Heart left ventricle (tissue), 16 donors: ENCODE measurements at regions not wholly inside any gene's neighbourhood (a gene's known extent, or its start where the extent isn't known, plus 50 kb on each side); places are given as distances from the start of the nearest gene placed in this dataset.

Source experiments
- ATAC-seq, 4 donors: fragments of 200-7000 bp; cut with Tn5 transposase; one replicate each; pipeline ENCODE4 v1.9.1; 2020 to 2022; ENCODE audit warnings: moderate library complexity in 4 of 4, mild to moderate bottlenecking in 3 of 4, moderate number of reproducible peaks in 1 of 4
- DNase-seq, 5 donors: peaks; one replicate each; pipeline ENCODE4 v3.0.0-alpha.2; 2020
- H3K27ac ChIP-seq, 12 donors: fragments of 200-600 bp; sonication (generic) in 4 of 12; one replicate each; pipeline versions ENCODE4 v1.5.0 to v1.8.0; 2016 to 2022; ENCODE audit warnings: mild to moderate bottlenecking in 2 of 12
- H3K27me3 ChIP-seq, 9 donors: fragments of 200-600 bp; sonication (generic) in 2 of 9; one replicate each; pipeline versions ENCODE4 v1.5.1 to v1.8.0; 2016 to 2022; ENCODE audit warnings: mild to moderate bottlenecking in 3 of 9
- H3K36me3 ChIP-seq, 9 donors: fragments of 200-600 bp; sonication (generic) in 2 of 9; one replicate each; pipeline versions ENCODE4 v1.5.0 to v1.8.0; 2018 to 2022; ENCODE audit warnings: mild to moderate bottlenecking in 2 of 9
- H3K4me1 ChIP-seq, 12 donors: fragments of 200-600 bp; sonication (generic) in 4 of 12; one replicate each; pipeline versions ENCODE4 v1.5.0 to v1.8.0; 2016 to 2022; ENCODE audit warnings: mild to moderate bottlenecking in 3 of 12
- H3K4me3 ChIP-seq, 12 donors: fragments of 200-600 bp; sonication (generic) in 4 of 12; one replicate each; pipeline versions ENCODE4 v1.5.0 to v1.8.0; 2017 to 2022; ENCODE audit warnings: mild to moderate bottlenecking in 9 of 12, moderate library complexity in 4 of 12
- H3K9me3 ChIP-seq, 12 donors: fragments of 200-600 bp; sonication (generic) in 4 of 12; one replicate each; pipeline versions ENCODE4 v1.5.0 to v1.8.0; 2016 to 2022; ENCODE audit warnings: mild to moderate bottlenecking in 1 of 12
- CTCF ChIP-seq, 12 donors: fragments of 200-600 bp; sonication (generic) in 4 of 12; IDR thresholded peaks; one replicate each; pipeline versions ENCODE4 v1.5.0 to v1.8.0; 2018 to 2022; ENCODE audit warnings: antibody characterized with exemption in 12 of 12, mild to moderate bottlenecking in 5 of 12
- POLR2A ChIP-seq, 2 donors: fragments of 450-650 bp; IDR thresholded peaks; one replicate each; pipeline ENCODE4 v1.6.1; 2017; ENCODE audit warnings: antibody characterized with exemption in 2 of 2, mild to moderate bottlenecking in 2 of 2, moderate library complexity in 2 of 2
- WGBS, 4 donors: extraction: QIAGEN DNeasy Blood & Tissue Kit in 2 of 4; methylation state at CpG; one replicate each; pipeline versions ENCODE4 v1.1.5 to v1.1.7; 2013 to 2018; 5-methylcytosine and 5-hydroxymethylcytosine counted together
- intact Hi-C, 10 donors: fragments of 100-400 bp; cut with DNase I; formaldehyde crosslinking; loops; one replicate each; pipeline versions ENCODE4 v1.11.1 to v1.14.2; 2022
- donor health status: ischemic (EF 13 %, LVEDD 7.1; RV severe dilation, severe dysfunction).
- donor health status: healthy with polysubstance abuse.
- donor health status: DM: no; HTN: yes; CAD: no.
- donor health status: DM: no; HTN: no; CAD: no.
- donor health status: ischemic (EF 25% LVEDD 6.9; RV normal size, moderate dysfunction).
- donor health status: ischemic (EF 25% LVEDD 5.7; RV mildly dilated, moderate dysfunction).
- donor health status: healthy.
- donor health status: DM: yes; HTN: yes; CAD: no.
- donor health status: ischemic (EF 35%, LVEDD 5.7; RV mildly dilated, moderate dysfunction).
- donor health status: nonischemic (EF 11% LVEDD 7.7; RV severe dilation, severe dysfunction).
- donor health status: DM: yes; HTN: yes; CAD: no.
- donor health status: PGD.
- donor health status: ischemic (EF 29% LVEDD 5.4; RV normal size, mild dysfunction).
- donor health status: nonischemic (EF 23%, LVEDD 6.1; RV moderate dilation, normal function).

GRCh38 chr3:74564560-74564959 lies 49.9 kb downstream of the CNTN3 start:
- Histone ChIP-seq H3K27ac (no peak overlapping the region), H3K4me3 (no peak overlapping the region), H3K4me1 (no peaks in the 10 kb centered on the region), H3K27me3 (no peaks in the 10 kb centered on the region), H3K9me3 (peaks cover 0 to 26% (median 0%) of the 10 kb centered on the region in 12 donors), H3K36me3 (no peaks in the 10 kb centered on the region)
- 82 to 96% (median 89%) methylated on average over 3 of the region's 3 CpGs for WGBS, 4 donors
- intact Hi-C loops, result no loop called here
- no peak for DNase-seq
- no peak for ATAC-seq
- no peak for TF ChIP-seq CTCF (IDR thresholded peaks at IDR 0.05)
- no peak for TF ChIP-seq POLR2A (IDR thresholded peaks at IDR 0.05)

- H3K4me3 ChIP-seq, result no peak overlapping the region
- H3K27ac ChIP-seq, result no peak overlapping the region
- intact Hi-C loops, result no loop called here
- H3K4me1 ChIP-seq, result no peaks in the 10 kb centered on the region
- ATAC-seq (no peak), DNase-seq (no peak)
- peaks cover 0 to 26% (median 2%) of the 10 kb centered on the region in 12 donors for H3K9me3 ChIP-seq
- H3K27me3 ChIP-seq, result no peaks in the 10 kb centered on the region
- WGBS, 4 donors, result 77 to 83% (median 78%) methylated on average over 8 of the region's 8 CpGs
- no peak for TF ChIP-seq POLR2A (IDR thresholded peaks at IDR 0.05)
- no peak for TF ChIP-seq CTCF (IDR thresholded peaks at IDR 0.05)
- no peaks in the 10 kb centered on the region for H3K36me3 ChIP-seq
Measured at GRCh38 chr3:74562558-74563269, 51.7 kb downstream of the CNTN3 start.

- DNase-seq (no peak), ATAC-seq (no peak)
- Histone ChIP-seq H3K27me3 (no peaks in the 10 kb centered on the region), H3K27ac (no peak overlapping the region), H3K4me3 (no peak overlapping the region), H3K9me3 (peaks cover 0 to 26% (median 5%) of the 10 kb centered on the region in 12 donors), H3K4me1 (no peaks in the 10 kb centered on the region), H3K36me3 (no peaks in the 10 kb centered on the region)
- intact Hi-C loops, result no loop called here
- TF ChIP-seq CTCF (IDR thresholded peaks at IDR 0.05) (no peak), POLR2A (IDR thresholded peaks at IDR 0.05) (no peak)
- 72 to 79% (median 75%) methylated on average over 2 of the region's 2 CpGs for WGBS, 4 donors
Measured at GRCh38 chr3:74561881-74562280, 52.6 kb downstream of the CNTN3 start.

GRCh38 chr3:74559261-74559660 lies 55.2 kb downstream of the CNTN3 start:
- peaks cover 0 to 21% (median 5%) of the 10 kb centered on the region in 12 donors for H3K9me3 ChIP-seq
- ATAC-seq (no peak), DNase-seq (no peak)
- H3K27ac ChIP-seq, result no peak overlapping the region
- H3K27me3 ChIP-seq, result no peaks in the 10 kb centered on the region
- H3K36me3 ChIP-seq, result no peaks in the 10 kb centered on the region
- no peaks in the 10 kb centered on the region for H3K4me1 ChIP-seq
- intact Hi-C loops, result no loop called here
- WGBS, 4 donors, result 53 to 66% (median 58%) methylated on average over 5 of the region's 5 CpGs
- TF ChIP-seq CTCF (IDR thresholded peaks at IDR 0.05) (no peak), POLR2A (IDR thresholded peaks at IDR 0.05) (no peak)
- H3K4me3 ChIP-seq, result no peak overlapping the region
